ENCODE measurements at regions not wholly inside any gene's neighbourhood (a gene's known extent, or its start where the extent isn't known, plus 50 kb on each side); places are given as distances from the start of the nearest gene placed in this dataset.

- TF ChIP-seq ZNF274 (IDR thresholded peaks at IDR 0.05; ENCODE audit: borderline replicate concordance, extremely low read depth, low read length) (no peak), EZH2 (IDR thresholded peaks at IDR 0.05; ENCODE audit: low read depth, low read length, severe bottlenecking) (no peak), RFX5 (IDR thresholded peaks at IDR 0.05; ENCODE audit: borderline replicate concordance, low read depth, low read length) (no peak), HDAC2 (IDR thresholded peaks at IDR 0.05; ENCODE audit: borderline replicate concordance in 1 of 2, low read depth in 2 of 2, low read length in 2 of 2) (no peak)
- TF ChIP-seq, protein P1, sequence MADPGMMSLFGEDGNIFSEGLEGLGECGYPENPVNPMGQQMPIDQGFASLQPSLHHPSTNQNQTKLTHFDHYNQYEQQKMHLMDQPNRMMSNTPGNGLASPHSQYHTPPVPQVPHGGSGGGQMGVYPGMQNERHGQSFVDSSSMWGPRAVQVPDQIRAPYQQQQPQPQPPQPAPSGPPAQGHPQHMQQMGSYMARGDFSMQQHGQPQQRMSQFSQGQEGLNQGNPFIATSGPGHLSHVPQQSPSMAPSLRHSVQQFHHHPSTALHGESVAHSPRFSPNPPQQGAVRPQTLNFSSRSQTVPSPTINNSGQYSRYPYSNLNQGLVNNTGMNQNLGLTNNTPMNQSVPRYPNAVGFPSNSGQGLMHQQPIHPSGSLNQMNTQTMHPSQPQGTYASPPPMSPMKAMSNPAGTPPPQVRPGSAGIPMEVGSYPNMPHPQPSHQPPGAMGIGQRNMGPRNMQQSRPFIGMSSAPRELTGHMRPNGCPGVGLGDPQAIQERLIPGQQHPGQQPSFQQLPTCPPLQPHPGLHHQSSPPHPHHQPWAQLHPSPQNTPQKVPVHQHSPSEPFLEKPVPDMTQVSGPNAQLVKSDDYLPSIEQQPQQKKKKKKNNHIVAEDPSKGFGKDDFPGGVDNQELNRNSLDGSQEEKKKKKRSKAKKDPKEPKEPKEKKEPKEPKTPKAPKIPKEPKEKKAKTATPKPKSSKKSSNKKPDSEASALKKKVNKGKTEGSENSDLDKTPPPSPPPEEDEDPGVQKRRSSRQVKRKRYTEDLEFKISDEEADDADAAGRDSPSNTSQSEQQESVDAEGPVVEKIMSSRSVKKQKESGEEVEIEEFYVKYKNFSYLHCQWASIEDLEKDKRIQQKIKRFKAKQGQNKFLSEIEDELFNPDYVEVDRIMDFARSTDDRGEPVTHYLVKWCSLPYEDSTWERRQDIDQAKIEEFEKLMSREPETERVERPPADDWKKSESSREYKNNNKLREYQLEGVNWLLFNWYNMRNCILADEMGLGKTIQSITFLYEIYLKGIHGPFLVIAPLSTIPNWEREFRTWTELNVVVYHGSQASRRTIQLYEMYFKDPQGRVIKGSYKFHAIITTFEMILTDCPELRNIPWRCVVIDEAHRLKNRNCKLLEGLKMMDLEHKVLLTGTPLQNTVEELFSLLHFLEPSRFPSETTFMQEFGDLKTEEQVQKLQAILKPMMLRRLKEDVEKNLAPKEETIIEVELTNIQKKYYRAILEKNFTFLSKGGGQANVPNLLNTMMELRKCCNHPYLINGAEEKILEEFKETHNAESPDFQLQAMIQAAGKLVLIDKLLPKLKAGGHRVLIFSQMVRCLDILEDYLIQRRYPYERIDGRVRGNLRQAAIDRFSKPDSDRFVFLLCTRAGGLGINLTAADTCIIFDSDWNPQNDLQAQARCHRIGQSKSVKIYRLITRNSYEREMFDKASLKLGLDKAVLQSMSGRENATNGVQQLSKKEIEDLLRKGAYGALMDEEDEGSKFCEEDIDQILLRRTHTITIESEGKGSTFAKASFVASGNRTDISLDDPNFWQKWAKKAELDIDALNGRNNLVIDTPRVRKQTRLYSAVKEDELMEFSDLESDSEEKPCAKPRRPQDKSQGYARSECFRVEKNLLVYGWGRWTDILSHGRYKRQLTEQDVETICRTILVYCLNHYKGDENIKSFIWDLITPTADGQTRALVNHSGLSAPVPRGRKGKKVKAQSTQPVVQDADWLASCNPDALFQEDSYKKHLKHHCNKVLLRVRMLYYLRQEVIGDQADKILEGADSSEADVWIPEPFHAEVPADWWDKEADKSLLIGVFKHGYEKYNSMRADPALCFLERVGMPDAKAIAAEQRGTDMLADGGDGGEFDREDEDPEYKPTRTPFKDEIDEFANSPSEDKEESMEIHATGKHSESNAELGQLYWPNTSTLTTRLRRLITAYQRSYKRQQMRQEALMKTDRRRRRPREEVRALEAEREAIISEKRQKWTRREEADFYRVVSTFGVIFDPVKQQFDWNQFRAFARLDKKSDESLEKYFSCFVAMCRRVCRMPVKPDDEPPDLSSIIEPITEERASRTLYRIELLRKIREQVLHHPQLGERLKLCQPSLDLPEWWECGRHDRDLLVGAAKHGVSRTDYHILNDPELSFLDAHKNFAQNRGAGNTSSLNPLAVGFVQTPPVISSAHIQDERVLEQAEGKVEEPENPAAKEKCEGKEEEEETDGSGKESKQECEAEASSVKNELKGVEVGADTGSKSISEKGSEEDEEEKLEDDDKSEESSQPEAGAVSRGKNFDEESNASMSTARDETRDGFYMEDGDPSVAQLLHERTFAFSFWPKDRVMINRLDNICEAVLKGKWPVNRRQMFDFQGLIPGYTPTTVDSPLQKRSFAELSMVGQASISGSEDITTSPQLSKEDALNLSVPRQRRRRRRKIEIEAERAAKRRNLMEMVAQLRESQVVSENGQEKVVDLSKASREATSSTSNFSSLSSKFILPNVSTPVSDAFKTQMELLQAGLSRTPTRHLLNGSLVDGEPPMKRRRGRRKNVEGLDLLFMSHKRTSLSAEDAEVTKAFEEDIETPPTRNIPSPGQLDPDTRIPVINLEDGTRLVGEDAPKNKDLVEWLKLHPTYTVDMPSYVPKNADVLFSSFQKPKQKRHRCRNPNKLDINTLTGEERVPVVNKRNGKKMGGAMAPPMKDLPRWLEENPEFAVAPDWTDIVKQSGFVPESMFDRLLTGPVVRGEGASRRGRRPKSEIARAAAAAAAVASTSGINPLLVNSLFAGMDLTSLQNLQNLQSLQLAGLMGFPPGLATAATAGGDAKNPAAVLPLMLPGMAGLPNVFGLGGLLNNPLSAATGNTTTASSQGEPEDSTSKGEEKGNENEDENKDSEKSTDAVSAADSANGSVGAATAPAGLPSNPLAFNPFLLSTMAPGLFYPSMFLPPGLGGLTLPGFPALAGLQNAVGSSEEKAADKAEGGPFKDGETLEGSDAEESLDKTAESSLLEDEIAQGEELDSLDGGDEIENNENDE (IDR thresholded peaks at IDR 0.05; ENCODE audit: insufficient replicate concordance, low read length), result no peak
Measured at GRCh38 chr17:13171790-13172189, 154.0 kb upstream of the ELAC2 start (continued).
